ENCODE measurements at regions not wholly inside any gene's neighbourhood (a gene's known extent, or its start where the extent isn't known, plus 50 kb on each side); places are given as distances from the start of the nearest gene placed in this dataset.

GRCh38 chr6:167566711-167567141 lies 241.8 kb downstream of the TTLL2 start:
- no peak overlapping the region for H3K4me3 ChIP-seq (ENCODE audit: low read depth, low read length)
- DNase-seq (ENCODE audit: low read depth): no peak

GRCh38 chr6:167567142-167568033 lies 242.5 kb downstream of the TTLL2 start:
- no peak overlapping the region for H3K4me3 ChIP-seq (ENCODE audit: low read depth, low read length)
- TF ChIP-seq, protein P1, sequence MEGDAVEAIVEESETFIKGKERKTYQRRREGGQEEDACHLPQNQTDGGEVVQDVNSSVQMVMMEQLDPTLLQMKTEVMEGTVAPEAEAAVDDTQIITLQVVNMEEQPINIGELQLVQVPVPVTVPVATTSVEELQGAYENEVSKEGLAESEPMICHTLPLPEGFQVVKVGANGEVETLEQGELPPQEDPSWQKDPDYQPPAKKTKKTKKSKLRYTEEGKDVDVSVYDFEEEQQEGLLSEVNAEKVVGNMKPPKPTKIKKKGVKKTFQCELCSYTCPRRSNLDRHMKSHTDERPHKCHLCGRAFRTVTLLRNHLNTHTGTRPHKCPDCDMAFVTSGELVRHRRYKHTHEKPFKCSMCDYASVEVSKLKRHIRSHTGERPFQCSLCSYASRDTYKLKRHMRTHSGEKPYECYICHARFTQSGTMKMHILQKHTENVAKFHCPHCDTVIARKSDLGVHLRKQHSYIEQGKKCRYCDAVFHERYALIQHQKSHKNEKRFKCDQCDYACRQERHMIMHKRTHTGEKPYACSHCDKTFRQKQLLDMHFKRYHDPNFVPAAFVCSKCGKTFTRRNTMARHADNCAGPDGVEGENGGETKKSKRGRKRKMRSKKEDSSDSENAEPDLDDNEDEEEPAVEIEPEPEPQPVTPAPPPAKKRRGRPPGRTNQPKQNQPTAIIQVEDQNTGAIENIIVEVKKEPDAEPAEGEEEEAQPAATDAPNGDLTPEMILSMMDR (IDR thresholded peaks at IDR 0.05; ENCODE audit: insufficient read depth, low read depth, low read length, missing control alignments): no peak
- DNase-seq (ENCODE audit: low read depth): no peak

More at GRCh38 chr6:167566711-167567141, 241.8 kb downstream of the TTLL2 start:
- TF ChIP-seq, protein P1 (IDR thresholded peaks at IDR 0.05; ENCODE audit: insufficient read depth, low read depth, low read length, missing control alignments): no peak

GRCh38 chr6:167568407-167569024 lies 243.6 kb downstream of the TTLL2 start:
- H3K4me3 ChIP-seq (ENCODE audit: low read depth, low read length): no peak overlapping the region
- TF ChIP-seq, protein P1 (IDR thresholded peaks at IDR 0.05; ENCODE audit: insufficient read depth, low read depth, low read length, missing control alignments): no peak
- DNase-seq (ENCODE audit: low read depth): no peak

DNA sequence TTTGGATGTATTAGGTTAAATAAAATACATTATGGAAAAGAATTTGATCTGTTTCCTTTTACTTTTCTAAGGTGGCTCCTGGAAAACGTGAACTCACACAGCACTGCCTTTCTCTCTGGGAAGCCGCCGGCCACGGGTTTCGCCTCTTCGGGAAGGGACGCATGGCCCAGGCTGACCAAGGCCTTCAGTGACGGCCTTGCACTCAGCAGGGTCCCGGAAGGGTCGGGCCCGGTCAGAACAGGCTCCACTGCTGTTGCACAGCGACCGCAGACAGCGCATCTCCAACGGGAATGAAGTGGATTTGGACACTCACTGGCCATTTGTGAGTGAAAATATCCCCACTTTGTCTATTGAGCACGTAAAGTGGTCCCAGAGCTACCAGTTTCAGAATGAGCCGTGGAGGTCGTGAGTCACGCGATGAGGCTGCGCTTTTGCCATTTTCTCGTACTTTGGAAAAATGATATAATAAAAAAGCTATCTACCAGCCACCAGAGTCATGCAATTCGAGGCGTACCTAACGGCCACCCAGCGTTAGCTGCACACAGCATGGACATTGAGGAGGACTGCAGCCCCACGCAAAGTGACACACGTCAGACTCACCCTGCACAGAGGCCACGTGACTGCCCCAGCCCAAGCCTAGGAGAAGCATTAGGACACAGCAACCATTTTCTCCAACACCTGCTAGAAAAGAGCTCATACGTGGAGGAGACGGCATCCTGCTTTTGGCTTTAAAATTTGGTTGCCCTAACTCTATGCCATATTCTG lies 244.3 kb downstream of the TTLL2 start:
- no peak for DNase-seq (ENCODE audit: low read depth)
- no peak overlapping the region for H3K4me3 ChIP-seq (ENCODE audit: low read depth, low read length)
- TF ChIP-seq, protein P1 (IDR thresholded peaks at IDR 0.05; ENCODE audit: insufficient read depth, low read depth, low read length, missing control alignments): no peak

GRCh38 chr6:167569879-167570278 lies 245.0 kb downstream of the TTLL2 start:
- no peak for DNase-seq (ENCODE audit: low read depth)
- TF ChIP-seq, protein P1 (IDR thresholded peaks at IDR 0.05; ENCODE audit: insufficient read depth, low read depth, low read length, missing control alignments): no peak
- no peak overlapping the region for H3K4me3 ChIP-seq (ENCODE audit: low read depth, low read length)

- TF ChIP-seq, protein P1 (IDR thresholded peaks at IDR 0.05; ENCODE audit: insufficient read depth, low read depth, low read length, missing control alignments): no peak
- H3K4me3 ChIP-seq (ENCODE audit: low read depth, low read length): no peak overlapping the region
- DNase-seq (ENCODE audit: low read depth): no peak
These were observed 245.8 kb downstream of the TTLL2 start for GRCh38 chr6:167570460-167571400.

All from GM12865 (cell line).